ENCODE measurements at regions not wholly inside any gene's neighbourhood (a gene's known extent, or its start where the extent isn't known, plus 50 kb on each side); places are given as distances from the start of the nearest gene placed in this dataset.

DNA sequence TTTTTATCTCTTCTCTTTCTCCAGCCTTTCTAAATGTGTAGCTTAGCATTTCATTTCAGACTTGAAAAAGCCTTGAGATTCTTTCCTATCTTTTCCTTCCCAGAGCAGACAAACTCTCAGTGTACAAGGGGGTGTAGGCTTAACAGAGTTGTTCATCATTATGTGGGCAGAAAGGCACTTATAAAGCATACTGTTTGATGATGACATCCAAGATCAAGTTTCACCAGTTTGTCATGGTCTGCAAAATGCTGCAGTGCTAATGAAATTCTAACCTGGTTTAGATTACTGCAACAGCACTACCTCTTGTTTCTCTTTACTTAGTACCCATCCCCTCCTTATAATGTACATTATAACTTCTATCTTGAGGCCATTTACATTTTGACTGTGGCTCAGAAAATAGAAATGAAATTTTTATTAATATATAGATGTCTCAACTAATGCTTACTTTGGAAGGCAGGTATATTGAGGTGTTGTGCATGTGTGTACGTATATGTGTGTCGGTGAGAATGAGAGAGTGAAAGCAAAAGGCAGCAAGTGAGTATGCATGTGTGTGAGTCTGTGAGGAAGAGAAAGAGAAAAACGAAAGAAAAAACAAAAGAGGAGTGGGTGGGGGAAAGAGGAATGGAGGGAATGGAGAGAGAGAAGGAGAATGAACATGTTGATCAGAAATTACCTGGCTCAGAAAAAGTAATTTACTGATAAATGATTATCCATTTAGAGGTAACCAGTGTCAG, 1043.6 kb downstream of the TUSC7 start:
- Histone ChIP-seq H2AFZ (ENCODE audit: low read length) (no peak overlapping the region), H4K8ac (ENCODE audit: extremely low read depth, insufficient read depth, low read length) (no peak overlapping the region), H2AK5ac (ENCODE audit: low read depth, low read length) (no peak overlapping the region), H3K4me3 (ENCODE audit: extremely low read depth in 1 of 4, insufficient read depth in 2 of 4, low read depth in 3 of 4, low read length in 4 of 4) (no peak overlapping the region), H4K20me1 (replicated peaks in 1 of 2; ENCODE audit: control insufficient read depth in 1 of 2, insufficient read depth in 2 of 2, low read length in 2 of 2) (no peaks in the 10 kb centered on the region), H3K9ac (replicated peaks in 1 of 4; ENCODE audit: extremely low read depth in 1 of 4, low read depth in 3 of 4, low read length in 3 of 4) (no peak overlapping the region), H3K23ac (ENCODE audit: insufficient read length) (no peak overlapping the region), H4K5ac (ENCODE audit: insufficient read length, low read depth, low read length) (no peak overlapping the region), H3K36me3 (ENCODE audit: control insufficient read depth in 2 of 4, insufficient read depth in 4 of 4, low read length in 3 of 4) (no peaks in the 10 kb centered on the region), H2BK120ac (replicated peaks; ENCODE audit: low read depth, low read length) (no peak overlapping the region), H3K79me2 (ENCODE audit: control insufficient read depth in 1 of 2, insufficient read depth in 2 of 2, low read length in 2 of 2) (no peaks in the 10 kb centered on the region), H3K4me1 (replicated peaks in 1 of 4; ENCODE audit: control insufficient read depth in 3 of 4, insufficient read depth in 4 of 4, low read length in 3 of 4) (no peaks in the 10 kb centered on the region), H3K23me2 (ENCODE audit: low read depth, low read length) (no peaks in the 10 kb centered on the region), H2BK20ac (ENCODE audit: low read length) (no peak overlapping the region), H3K27me3 (replicated peaks in 1 of 4; ENCODE audit: control insufficient read depth in 3 of 4, extremely low read depth in 1 of 4, insufficient read depth in 3 of 4, low read length in 3 of 4) (no peaks in the 10 kb centered on the region), H2BK5ac (ENCODE audit: low read depth, low read length) (no peak overlapping the region), H3K79me1 (ENCODE audit: low read depth, low read length) (no peaks in the 10 kb centered on the region), H3K56ac (replicated peaks; ENCODE audit: insufficient read length, low read depth, low read length) (no peak overlapping the region), H3K9me3 (ENCODE audit: insufficient read depth in 2 of 2, low read depth in 1 of 2, low read length in 1 of 2) (no peaks in the 10 kb centered on the region), H3K27ac (ENCODE audit: low read depth, low read length) (no peak overlapping the region), H3K18ac (ENCODE audit: extremely low read depth, low read length) (no peak overlapping the region), H2BK12ac (ENCODE audit: low read depth, low read length) (no peak overlapping the region), H2BK15ac (ENCODE audit: low read length) (no peak overlapping the region), H3K4me2 (ENCODE audit: insufficient read depth in 1 of 2, low read depth in 2 of 2, low read length in 2 of 2) (no peak overlapping the region), H3K14ac (ENCODE audit: insufficient read length) (no peak overlapping the region), H4K91ac (replicated peaks; ENCODE audit: insufficient read length, low read length) (no peak overlapping the region), H3K4ac (replicated peaks; ENCODE audit: insufficient read length, low read depth, low read length) (no peak overlapping the region)
- FAIRE-seq (no peak), DNase-seq (ENCODE audit: low read depth in 1 of 2, low spot score in 2 of 2) (no peak)
- ChIA-PET CTCF (ENCODE audit: partially characterized antibody) (interaction anchor here (0.7 kb wide), 1 partner anchor 9 kb away, joined by 3 read pairs; no protein-coding TSS in a partner anchor), POLR2A (ENCODE audit: partially characterized antibody) (interaction anchor here (0.5 kb wide), 1 partner anchor 1099 kb away, joined by 3 read pairs; no protein-coding TSS in a partner anchor)
- no peak for TF ChIP-seq POLR2A (IDR thresholded peaks at IDR 0.05; ENCODE audit: control extremely low read depth in 1 of 2, low read depth in 2 of 2, low read length in 2 of 2)
- no peak for TF ChIP-seq EGR1 (IDR thresholded peaks at IDR 0.05; ENCODE audit: borderline replicate concordance, low read depth, low read length)
- TF ChIP-seq TEAD4 (IDR thresholded peaks at IDR 0.05; ENCODE audit: low read depth, low read length), result no peak
- no peak for TF ChIP-seq SIRT6 (IDR thresholded peaks at IDR 0.05; ENCODE audit: low read length)
- TF ChIP-seq CHD1 (IDR thresholded peaks at IDR 0.05; ENCODE audit: low read depth, low read length), result no peak
- no peak for TF ChIP-seq JUN (IDR thresholded peaks at IDR 0.05; ENCODE audit: low read depth, low read length)
- TF ChIP-seq SP1 (IDR thresholded peaks at IDR 0.05; ENCODE audit: low read depth, low read length), result no peak
- TF ChIP-seq SUZ12 (IDR thresholded peaks at IDR 0.05; ENCODE audit: low read length), result no peak
- TF ChIP-seq KDM1A (IDR thresholded peaks at IDR 0.05; ENCODE audit: borderline replicate concordance, low read length), result no peak
- no peak for TF ChIP-seq KDM5A (IDR thresholded peaks at IDR 0.05; ENCODE audit: low read length)
- TF ChIP-seq HDAC6 (IDR thresholded peaks at IDR 0.05; ENCODE audit: low read depth, low read length), result no peak
- TF ChIP-seq, protein P1, sequence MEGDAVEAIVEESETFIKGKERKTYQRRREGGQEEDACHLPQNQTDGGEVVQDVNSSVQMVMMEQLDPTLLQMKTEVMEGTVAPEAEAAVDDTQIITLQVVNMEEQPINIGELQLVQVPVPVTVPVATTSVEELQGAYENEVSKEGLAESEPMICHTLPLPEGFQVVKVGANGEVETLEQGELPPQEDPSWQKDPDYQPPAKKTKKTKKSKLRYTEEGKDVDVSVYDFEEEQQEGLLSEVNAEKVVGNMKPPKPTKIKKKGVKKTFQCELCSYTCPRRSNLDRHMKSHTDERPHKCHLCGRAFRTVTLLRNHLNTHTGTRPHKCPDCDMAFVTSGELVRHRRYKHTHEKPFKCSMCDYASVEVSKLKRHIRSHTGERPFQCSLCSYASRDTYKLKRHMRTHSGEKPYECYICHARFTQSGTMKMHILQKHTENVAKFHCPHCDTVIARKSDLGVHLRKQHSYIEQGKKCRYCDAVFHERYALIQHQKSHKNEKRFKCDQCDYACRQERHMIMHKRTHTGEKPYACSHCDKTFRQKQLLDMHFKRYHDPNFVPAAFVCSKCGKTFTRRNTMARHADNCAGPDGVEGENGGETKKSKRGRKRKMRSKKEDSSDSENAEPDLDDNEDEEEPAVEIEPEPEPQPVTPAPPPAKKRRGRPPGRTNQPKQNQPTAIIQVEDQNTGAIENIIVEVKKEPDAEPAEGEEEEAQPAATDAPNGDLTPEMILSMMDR (IDR thresholded peaks at IDR 0.05; ENCODE audit: control extremely low read depth in 1 of 3, insufficient read depth in 1 of 3, low read depth in 1 of 3, low read length in 3 of 3), result no peak
- WGBS, 2 experiments (ENCODE audit: extremely low coverage in 1 of 2, insufficient coverage in 1 of 2, insufficient read length in 1 of 2, insufficient replicate concordance in 2 of 2, low coverage in 1 of 2, low lambda C conversion rate in 2 of 2, missing lambda C conversion rate in 1 of 2), result 85 to 100% methylated on average over 1 to 3 of the region's 3 CpGs
